ENCODE measurements at regions not wholly inside any gene's neighbourhood (a gene's known extent, or its start where the extent isn't known, plus 50 kb on each side); places are given as distances from the start of the nearest gene placed in this dataset.

GRCh38 chr4:116849620-116850019, 235.8 kb downstream of the TRAM1L1 start:
- TF ChIP-seq FOXJ3 (CRISPR knock-in tag; IDR thresholded peaks at IDR 0.05; ENCODE audit: borderline replicate concordance) (no peak), POLR2A (IDR thresholded peaks at IDR 0.05; ENCODE audit: insufficient read depth in 1 of 2, low read depth in 2 of 2, low read length in 2 of 2) (no peak), TAF1 (CRISPR knock-in tag; IDR thresholded peaks at IDR 0.05) (no peak), SIN3A (IDR thresholded peaks at IDR 0.05; ENCODE audit: borderline replicate concordance, low read depth, low read length) (no peak), ZNF441 (CRISPR knock-in tag; IDR thresholded peaks at IDR 0.05; ENCODE audit: borderline replicate concordance) (no peak), EP300 (IDR thresholded peaks at IDR 0.05; ENCODE audit: low read depth in 2 of 2, low read length in 2 of 2) (no peak), EP300 (CRISPR knock-in tag; IDR thresholded peaks at IDR 0.05; ENCODE audit: borderline replicate concordance) (no peak), ZKSCAN5 (CRISPR knock-in tag; IDR thresholded peaks at IDR 0.05) (no peak), ZNF274 (CRISPR knock-in tag; IDR thresholded peaks at IDR 0.05) (no peak), IKZF1 (IDR thresholded peaks at IDR 0.05) (no peak), ZNF367 (CRISPR knock-in tag; IDR thresholded peaks at IDR 0.05; ENCODE audit: borderline replicate concordance) (no peak), ZNF256 (CRISPR knock-in tag; conservative IDR thresholded peaks at IDR 0.05) (no peak), SIN3B (IDR thresholded peaks at IDR 0.05; ENCODE audit: low read length) (no peak), POLR2AphosphoS5 (IDR thresholded peaks at IDR 0.05; ENCODE audit: low read depth, low read length) (no peak), HDAC2 (CRISPR knock-in tag; IDR thresholded peaks at IDR 0.05) (no peak)

All from HepG2 (cell line).